ENCODE measurements at regions not wholly inside any gene's neighbourhood (a gene's known extent, or its start where the extent isn't known, plus 50 kb on each side); places are given as distances from the start of the nearest gene placed in this dataset.

- TF ChIP-seq CTCF (conservative IDR thresholded peaks at IDR 0.05) = no peak
- TF ChIP-seq EZH2 (IDR thresholded peaks at IDR 0.05; ENCODE audit: low read depth) = no peak
These were observed 56.2 kb upstream of the ENAH start for GRCh38 chr1:225709101-225709500.

All from PC-9 (cell line).